IPS-20b (cell line): ENCODE measurements at regions not wholly inside any gene's neighbourhood (a gene's known extent, or its start where the extent isn't known, plus 50 kb on each side); places are given as distances from the start of the nearest gene placed in this dataset.

Source experiments
- H3K27ac ChIP-seq: one replicate; pipeline ENCODE4 v1.5.1; 2013; ENCODE audit warnings: low read length
- H3K27me3 ChIP-seq: 2 replicates; pipeline ENCODE4 v1.6.1; 2013; ENCODE audit warnings: mild to moderate bottlenecking, low read length, inconsistent platforms; ENCODE audit not compliant: insufficient read depth
- H3K36me3 ChIP-seq: 2 replicates; pipeline ENCODE4 v1.6.1; 2013; ENCODE audit warnings: low read depth, mild to moderate bottlenecking, inconsistent platforms, low read length, moderate library complexity; ENCODE audit not compliant: insufficient read depth
- H3K4me1 ChIP-seq: 2 replicates; pipeline ENCODE4 v1.6.1; 2013; ENCODE audit warnings: mild to moderate bottlenecking, control low read depth, inconsistent platforms, low read length, moderate library complexity; ENCODE audit not compliant: insufficient read depth
- H3K4me3 ChIP-seq: 2 replicates; pipeline ENCODE4 v1.5.1; 2013; ENCODE audit warnings: mild to moderate bottlenecking, low read length, inconsistent platforms
- H3K9ac ChIP-seq: 2 replicates; pipeline ENCODE4 v1.6.1; 2013; ENCODE audit warnings: low read depth, mild to moderate bottlenecking, inconsistent platforms, low read length, moderate library complexity
- H3K9me3 ChIP-seq: 2 replicates; pipeline ENCODE4 v1.6.1; 2013; ENCODE audit warnings: mild to moderate bottlenecking, low read depth, low read length, inconsistent platforms; ENCODE audit not compliant: insufficient read depth

DNA sequence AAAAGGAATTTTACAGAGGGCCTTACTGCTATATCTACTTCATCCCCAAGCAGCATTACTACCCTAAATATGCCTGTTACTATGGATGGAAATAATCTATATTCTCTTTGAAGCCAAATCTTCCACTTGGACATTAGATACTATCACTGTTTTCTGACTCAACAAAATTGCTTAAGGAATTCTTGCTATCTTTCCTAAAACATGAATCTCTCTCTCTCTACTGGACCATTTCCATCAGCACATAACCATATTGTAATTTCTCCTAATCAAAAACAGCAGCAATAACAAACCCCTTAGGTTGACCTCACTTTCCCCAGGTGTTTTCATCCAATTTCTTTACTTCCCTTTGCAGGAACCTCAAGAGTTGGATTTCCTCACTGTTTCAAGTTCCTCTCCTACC, 67.9 kb upstream of the BLID start:
- Histone ChIP-seq H3K9ac (no peak overlapping the region), H3K4me1 (peaks cover 8% of the 10 kb centered on the region; the same call in 1 of the 2 replicates), H3K36me3 (no peaks in the 10 kb centered on the region), H3K27ac (no peak overlapping the region), H3K27me3 (no peaks in the 10 kb centered on the region), H3K9me3 (no peaks in the 10 kb centered on the region), H3K4me3 (no peak overlapping the region)

DNA sequence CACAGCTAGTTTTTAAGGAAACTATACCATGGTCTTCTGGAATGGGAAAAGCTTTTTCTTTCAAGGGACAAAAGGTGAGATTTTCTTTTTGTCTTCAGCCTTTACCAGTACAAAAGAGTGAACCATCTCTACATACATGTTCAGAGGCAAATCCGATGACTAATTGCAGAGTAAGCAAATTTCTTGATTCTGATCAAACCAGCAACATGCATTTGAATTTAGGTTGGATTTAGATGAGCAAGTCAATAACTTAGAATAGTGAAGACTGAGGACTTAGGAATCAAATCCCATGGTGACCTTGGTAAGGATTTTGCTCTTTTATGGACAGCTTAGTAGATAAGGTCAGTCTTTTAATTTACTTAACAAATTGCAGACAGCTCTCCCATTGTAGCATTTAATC, 65.9 kb upstream of the BLID start:
- H3K4me1 ChIP-seq: peaks cover 8% of the 10 kb centered on the region; the same call in 1 of the 2 replicates
- H3K27me3 ChIP-seq: no peaks in the 10 kb centered on the region
- no peak overlapping the region for H3K9ac ChIP-seq
- no peak overlapping the region for H3K4me3 ChIP-seq
- H3K36me3 ChIP-seq: no peaks in the 10 kb centered on the region
- no peak overlapping the region for H3K27ac ChIP-seq
- no peaks in the 10 kb centered on the region for H3K9me3 ChIP-seq

DNA sequence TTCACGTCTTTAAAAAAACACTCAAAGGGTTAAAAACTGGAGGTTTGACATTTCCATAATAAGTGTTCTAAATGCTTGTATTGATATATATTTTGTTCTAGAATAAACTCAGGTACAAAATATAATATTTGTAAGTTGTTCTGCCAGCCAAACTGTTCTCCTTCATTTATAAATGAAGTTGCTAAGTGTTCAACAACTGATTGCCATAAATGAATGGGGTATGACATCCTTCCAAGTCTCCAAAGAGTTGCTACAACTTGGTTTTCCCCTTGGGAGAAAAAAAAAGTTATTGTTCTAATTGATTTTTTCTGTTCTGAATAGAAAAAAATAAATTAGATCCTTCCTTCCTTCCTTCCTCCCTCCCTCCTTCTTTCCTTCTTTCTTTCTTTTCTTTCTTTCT, 65.4 kb upstream of the BLID start:
- no peaks in the 10 kb centered on the region for H3K27me3 ChIP-seq
- no peaks in the 10 kb centered on the region for H3K9me3 ChIP-seq
- no peak overlapping the region for H3K4me3 ChIP-seq
- H3K27ac ChIP-seq: no peak overlapping the region
- H3K9ac ChIP-seq: no peak overlapping the region
- H3K36me3 ChIP-seq: no peaks in the 10 kb centered on the region
- peaks cover 8% of the 10 kb centered on the region; the same call in 1 of the 2 replicates for H3K4me1 ChIP-seq

DNA sequence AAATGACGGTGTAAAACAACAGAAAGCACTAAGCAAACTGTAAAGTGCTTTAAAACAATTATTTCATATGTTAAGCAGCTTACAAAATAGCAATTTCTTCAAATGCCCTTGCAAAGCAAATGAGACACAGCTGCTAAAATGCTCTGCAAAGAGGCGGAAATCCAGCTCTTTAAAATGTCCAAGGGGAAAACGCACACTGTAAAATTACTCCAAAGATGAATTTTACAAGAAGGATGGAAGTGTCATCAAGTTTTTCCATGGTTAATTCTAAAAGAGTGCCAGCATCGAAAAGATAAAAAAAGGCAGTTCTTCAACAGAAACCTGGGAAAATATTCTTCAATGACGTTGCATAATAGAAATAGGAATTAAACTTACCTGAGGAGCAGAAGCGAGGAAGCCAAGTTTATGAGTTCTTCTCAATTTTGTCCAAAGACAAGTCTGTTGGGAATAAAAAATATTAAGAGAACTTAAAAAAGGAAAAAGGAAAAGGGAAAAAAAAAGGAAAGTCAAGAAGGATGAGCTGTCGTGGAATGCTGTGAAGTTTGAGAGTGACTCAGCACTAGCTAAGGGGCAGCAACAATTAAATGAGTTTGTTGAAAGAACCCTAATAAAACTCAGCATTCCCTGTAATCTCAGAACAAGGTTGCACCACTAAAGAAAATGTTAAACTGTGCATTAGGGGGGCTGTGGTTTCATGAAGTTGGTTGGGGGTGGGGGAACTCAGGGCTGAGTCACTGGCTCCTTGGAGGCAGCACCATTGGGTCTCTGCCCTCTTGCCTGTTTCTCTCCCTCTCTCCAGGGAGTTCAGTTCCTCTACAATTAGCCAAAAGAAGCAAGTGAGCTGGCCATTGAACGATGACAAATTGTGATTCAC, 64.2 kb upstream of the BLID start:
- Histone ChIP-seq H3K9ac (no peak overlapping the region), H3K4me3 (no peak overlapping the region), H3K27me3 (no peaks in the 10 kb centered on the region), H3K36me3 (no peaks in the 10 kb centered on the region), H3K27ac (no peak overlapping the region), H3K9me3 (no peaks in the 10 kb centered on the region), H3K4me1 (peaks cover 8% of the 10 kb centered on the region; the same call in 1 of the 2 replicates)

DNA sequence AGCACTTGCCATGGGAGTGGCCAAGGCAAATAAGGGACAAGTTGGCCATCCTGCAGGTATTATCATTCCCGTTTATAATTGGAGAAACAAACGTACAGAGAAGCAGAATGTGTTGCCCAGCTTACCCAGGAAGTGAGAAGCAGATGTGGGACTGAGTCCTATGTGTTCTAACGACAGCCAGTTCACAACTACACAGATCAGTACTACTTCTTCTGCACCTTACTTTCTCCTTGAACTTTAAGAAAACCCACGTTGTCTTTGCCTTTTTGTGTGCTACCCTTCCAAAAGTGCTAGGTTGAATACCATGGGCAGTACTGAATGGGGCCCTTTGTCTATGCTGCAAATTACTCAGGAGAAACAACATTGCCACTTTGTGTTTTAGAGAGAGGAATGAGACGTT, 62.8 kb upstream of the BLID start:
- no peak overlapping the region for H3K4me3 ChIP-seq
- no peaks in the 10 kb centered on the region for H3K27me3 ChIP-seq
- H3K9ac ChIP-seq: no peak overlapping the region
- peaks cover 8% of the 10 kb centered on the region; the same call in 1 of the 2 replicates for H3K4me1 ChIP-seq
- H3K9me3 ChIP-seq: no peaks in the 10 kb centered on the region
- no peaks in the 10 kb centered on the region for H3K36me3 ChIP-seq
- H3K27ac ChIP-seq: no peak overlapping the region

DNA sequence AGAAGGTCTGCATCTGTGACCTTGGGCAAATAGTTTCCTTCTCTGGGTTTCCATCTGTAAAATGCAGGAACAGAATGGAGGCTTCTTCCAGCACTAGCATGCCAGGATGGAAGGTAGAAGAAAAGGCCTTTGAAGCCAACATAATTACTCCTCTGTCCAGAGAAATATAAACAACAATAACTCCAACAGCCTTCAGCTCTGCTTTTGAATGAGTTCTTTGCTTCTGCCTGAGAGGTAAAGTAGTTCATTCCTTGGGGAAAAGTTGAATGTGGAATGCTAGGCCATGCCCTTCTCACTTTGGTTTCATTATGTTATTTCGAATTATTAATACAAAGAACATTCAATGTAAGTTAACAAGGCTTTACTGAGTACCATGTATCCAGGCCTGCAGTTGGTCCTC, 61.2 kb upstream of the BLID start:
- Histone ChIP-seq H3K4me3 (no peak overlapping the region), H3K36me3 (no peaks in the 10 kb centered on the region), H3K4me1 (peaks cover 8% of the 10 kb centered on the region; the same call in 1 of the 2 replicates)

DNA sequence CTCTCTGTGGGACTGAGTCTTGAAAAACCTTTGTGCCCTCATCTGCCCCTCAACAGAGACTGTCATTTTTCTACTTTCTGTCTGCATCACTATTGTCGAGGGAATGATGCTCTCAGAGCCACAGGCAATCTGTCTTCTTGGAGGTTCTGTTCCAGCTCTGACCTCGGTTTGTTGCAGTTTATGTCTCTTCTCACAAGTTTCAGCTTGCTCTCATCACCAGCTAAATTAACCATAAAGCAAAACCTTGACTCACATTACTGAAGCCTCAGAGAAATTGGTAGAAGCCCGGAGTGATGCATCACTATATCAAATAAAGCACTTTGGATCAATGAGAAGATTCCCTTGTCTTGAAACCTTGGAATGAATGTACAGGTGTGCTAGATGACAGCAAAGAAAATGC, 60.6 kb upstream of the BLID start:
- no peak overlapping the region for H3K9ac ChIP-seq
- no peaks in the 10 kb centered on the region for H3K9me3 ChIP-seq
- no peaks in the 10 kb centered on the region for H3K36me3 ChIP-seq
- H3K4me3 ChIP-seq: no peak overlapping the region
- H3K27me3 ChIP-seq: no peaks in the 10 kb centered on the region
- no peak overlapping the region for H3K27ac ChIP-seq
- peaks cover 8% of the 10 kb centered on the region; the same call in 1 of the 2 replicates for H3K4me1 ChIP-seq

More for the DNA sequence above, 61.2 kb upstream of the BLID start:
- no peaks in the 10 kb centered on the region for H3K9me3 ChIP-seq
- H3K27me3 ChIP-seq: no peaks in the 10 kb centered on the region
- no peak overlapping the region for H3K9ac ChIP-seq
- H3K27ac ChIP-seq: no peak overlapping the region

DNA sequence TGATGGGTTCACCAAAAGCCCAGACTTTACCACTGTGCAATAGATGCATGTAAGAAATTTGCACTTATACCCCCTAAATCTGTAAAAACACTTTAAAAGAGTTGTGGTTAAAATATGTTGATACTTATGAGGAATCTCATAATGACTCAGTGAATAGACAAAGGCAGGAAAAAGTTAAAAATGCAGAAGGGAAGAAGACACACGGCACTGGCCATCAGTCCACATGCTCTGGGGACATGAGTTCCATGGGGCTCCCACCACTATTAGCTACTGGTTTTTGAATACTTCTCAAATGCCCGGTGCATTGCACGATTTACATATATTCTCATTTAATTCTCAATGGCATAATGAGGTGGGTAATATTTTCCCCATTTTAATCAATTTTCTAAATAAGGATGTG, 59.3 kb upstream of the BLID start:
- Histone ChIP-seq H3K36me3 (no peaks in the 10 kb centered on the region), H3K27ac (no peak overlapping the region), H3K4me1 (peaks cover 4% of the 10 kb centered on the region; the same call in 1 of the 2 replicates), H3K9me3 (no peaks in the 10 kb centered on the region), H3K4me3 (no peak overlapping the region), H3K9ac (no peak overlapping the region), H3K27me3 (no peaks in the 10 kb centered on the region)

DNA sequence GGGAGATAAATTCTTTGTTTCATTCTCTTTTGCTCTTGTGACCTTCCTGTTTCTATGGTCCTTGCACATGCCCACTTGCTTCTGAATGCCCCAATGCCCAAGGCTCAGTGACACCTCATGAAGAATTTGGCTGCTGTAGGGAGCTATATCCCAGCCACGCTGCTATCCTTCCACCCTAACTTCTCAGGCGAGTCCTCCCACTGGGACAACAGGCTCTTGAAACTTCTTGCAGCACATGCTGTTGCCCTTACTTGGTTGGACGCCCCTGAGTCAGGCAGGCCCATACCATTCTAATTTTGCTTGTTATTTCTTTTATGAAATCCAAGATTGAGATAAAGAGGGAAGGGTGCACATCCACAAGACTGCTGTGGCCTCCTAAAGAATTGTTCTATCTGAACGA, 57.6 kb upstream of the BLID start:
- no peak overlapping the region for H3K4me3 ChIP-seq
- no peaks in the 10 kb centered on the region for H3K4me1 ChIP-seq
- H3K27ac ChIP-seq: no peak overlapping the region
- H3K27me3 ChIP-seq: no peaks in the 10 kb centered on the region
- H3K36me3 ChIP-seq: no peaks in the 10 kb centered on the region
- H3K9me3 ChIP-seq: no peaks in the 10 kb centered on the region
- no peak overlapping the region for H3K9ac ChIP-seq

DNA sequence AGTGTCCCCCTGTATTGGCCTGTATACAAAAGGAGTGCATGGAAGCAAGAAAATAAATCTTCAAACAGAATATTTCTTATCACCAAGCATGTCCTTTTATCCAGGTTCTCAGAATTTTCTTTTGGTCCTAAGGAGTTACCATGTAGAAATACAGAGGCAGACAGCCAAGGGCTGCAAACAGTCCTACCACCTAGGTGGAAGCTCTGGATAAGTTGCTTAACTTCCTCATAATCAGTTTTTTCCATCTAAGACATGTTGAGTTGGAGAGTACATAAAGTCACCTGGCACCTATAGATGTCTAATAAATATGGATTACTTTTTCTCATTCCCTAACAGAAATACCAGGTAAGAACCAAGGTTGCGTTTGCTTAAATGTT, 57.0 kb upstream of the BLID start:
- H3K4me1 ChIP-seq: no peaks in the 10 kb centered on the region
- H3K36me3 ChIP-seq: no peaks in the 10 kb centered on the region
- no peaks in the 10 kb centered on the region for H3K9me3 ChIP-seq
- H3K9ac ChIP-seq: no peak overlapping the region
- H3K4me3 ChIP-seq: no peak overlapping the region
- no peak overlapping the region for H3K27ac ChIP-seq
- no peaks in the 10 kb centered on the region for H3K27me3 ChIP-seq

DNA sequence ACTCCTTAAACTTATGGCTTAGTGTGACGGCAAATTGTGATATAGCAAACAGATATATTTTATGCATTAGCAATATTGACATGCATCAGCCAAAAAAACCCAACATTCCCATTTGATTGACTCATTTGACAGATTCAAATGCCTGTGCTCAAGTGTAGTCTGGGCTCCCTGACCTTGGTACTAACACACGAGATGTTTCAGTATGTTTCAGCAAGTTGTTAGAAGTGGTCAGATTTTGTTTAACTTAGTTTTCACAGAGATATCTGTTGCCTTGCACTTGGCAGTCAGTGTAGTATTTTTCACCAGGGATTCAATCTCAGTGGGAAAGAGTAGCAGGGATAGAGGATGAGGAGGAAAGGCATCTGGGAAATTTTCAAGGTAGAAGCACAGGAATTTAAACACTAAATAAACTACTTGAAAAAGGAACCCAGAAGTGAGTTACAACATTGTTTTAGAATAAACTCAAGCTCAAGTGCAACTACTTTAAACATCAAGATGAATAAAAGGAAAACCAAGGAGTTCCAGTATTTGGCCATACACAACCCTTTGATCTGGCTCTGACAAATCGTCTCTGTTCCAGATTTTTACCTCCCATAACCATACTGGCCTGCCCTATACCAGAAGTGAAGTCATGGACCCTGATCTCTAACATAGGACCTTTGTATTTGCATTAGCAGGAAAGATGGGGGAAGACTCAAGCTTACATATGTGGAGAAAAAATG, 56.5 kb upstream of the BLID start:
- H3K36me3 ChIP-seq: no peaks in the 10 kb centered on the region
- H3K27me3 ChIP-seq: no peaks in the 10 kb centered on the region
- H3K27ac ChIP-seq: no peak overlapping the region
- no peak overlapping the region for H3K9ac ChIP-seq
- H3K4me3 ChIP-seq: no peak overlapping the region
- H3K4me1 ChIP-seq: no peaks in the 10 kb centered on the region; the same call in 1 of the 2 replicates
- no peaks in the 10 kb centered on the region for H3K9me3 ChIP-seq
